Cerebellar cortex (tissue), 1 donor: ENCODE measurements at regions not wholly inside any gene's neighbourhood (a gene's known extent, or its start where the extent isn't known, plus 50 kb on each side); places are given as distances from the start of the nearest gene placed in this dataset.
A peak's percentile ranks its signal among the peaks of the same experiment; 100 is the strongest.
"Not testable (repeated sequence)": the region's sequence is repeated elsewhere in the genome, so short reads cannot be mapped to it uniquely, and the experiment has no call there.

Experiments used
- DNase-seq: peaks from one replicate; pipeline ENCODE4 v3.0.0-alpha.2; 2015; ENCODE audit warnings: low spot score

- DNase-seq = peak; percentile 11
Observed at GRCh38 chr1:148049115-148049496, 103.0 kb downstream of the NBPF11 start.

- DNase-seq = peak; percentile 33
Observed at GRCh38 chr1:148048423-148049114, 103.5 kb downstream of the NBPF11 start.

GRCh38 chr1:148045872-148046271, 106.2 kb downstream of the NBPF11 start:
- DNase-seq = not testable (repeated sequence)

- not testable (repeated sequence) for DNase-seq
Observed at GRCh38 chr1:148044495-148044894, 107.6 kb downstream of the NBPF11 start.
